ENCODE measurements at regions not wholly inside any gene's neighbourhood (a gene's known extent, or its start where the extent isn't known, plus 50 kb on each side); places are given as distances from the start of the nearest gene placed in this dataset.

- DNase-seq (ENCODE audit: low read depth) = no peak
- TF ChIP-seq CTCF (conservative IDR thresholded peaks at IDR 0.05; ENCODE audit: low read length) = no peak
- H3K4me3 ChIP-seq (ENCODE audit: low read length) = no peak overlapping the region
Measured at GRCh38 chr17:22464041-22464440, 771.7 kb downstream of the KCNJ18 start.

- no peak overlapping the region for H3K4me3 ChIP-seq (ENCODE audit: low read length)
- no peak for TF ChIP-seq CTCF (conservative IDR thresholded peaks at IDR 0.05; ENCODE audit: low read length)
- DNase-seq (ENCODE audit: low read depth) = no peak
Measured at GRCh38 chr17:22467720-22468119, 775.4 kb downstream of the KCNJ18 start.

- H3K4me3 ChIP-seq (ENCODE audit: low read length) = no peak overlapping the region
- TF ChIP-seq CTCF (conservative IDR thresholded peaks at IDR 0.05; ENCODE audit: low read length) = no peak
- no peak for DNase-seq (ENCODE audit: low read depth)
Measured at GRCh38 chr17:22469101-22469880, 777.0 kb downstream of the KCNJ18 start.

GRCh38 chr17:22469941-22470340 is 777.6 kb downstream of the KCNJ18 start:
- H3K4me3 ChIP-seq (ENCODE audit: low read length) = no peak overlapping the region
- TF ChIP-seq CTCF (conservative IDR thresholded peaks at IDR 0.05; ENCODE audit: low read length) = no peak
- DNase-seq (ENCODE audit: low read depth) = no peak

- H3K4me3 ChIP-seq (ENCODE audit: low read length) = no peak overlapping the region
- no peak for DNase-seq (ENCODE audit: low read depth)
- no peak for TF ChIP-seq CTCF (conservative IDR thresholded peaks at IDR 0.05; ENCODE audit: low read length)
Measured at GRCh38 chr17:22470411-22471175, 778.3 kb downstream of the KCNJ18 start.

- H3K4me3 ChIP-seq (ENCODE audit: low read length) = no peak overlapping the region
- no peak for TF ChIP-seq CTCF (conservative IDR thresholded peaks at IDR 0.05; ENCODE audit: low read length)
- no peak for DNase-seq (ENCODE audit: low read depth)
Measured at GRCh38 chr17:22484826-22485225, 792.5 kb downstream of the KCNJ18 start.

GRCh38 chr17:22490399-22490798 is 798.1 kb downstream of the KCNJ18 start:
- H3K4me3 ChIP-seq (ENCODE audit: low read length) = no peak overlapping the region
- no peak for TF ChIP-seq CTCF (conservative IDR thresholded peaks at IDR 0.05; ENCODE audit: low read length)
- DNase-seq (ENCODE audit: low read depth) = no peak
